ENCODE measurements at regions not wholly inside any gene's neighbourhood (a gene's known extent, or its start where the extent isn't known, plus 50 kb on each side); places are given as distances from the start of the nearest gene placed in this dataset.

- BruUV-seq (replicated peaks): no TSS peak
- H3K4me1 ChIP-seq (ENCODE audit: insufficient read depth, low read length, poor library complexity, severe bottlenecking): no peaks in the 10 kb centered on the region
- H3K9me3 ChIP-seq (ENCODE audit: low read depth, low read length, poor library complexity, severe bottlenecking): no peaks in the 10 kb centered on the region
- no peaks in the 10 kb centered on the region for H3K36me3 ChIP-seq (ENCODE audit: insufficient read depth, low read length, poor library complexity, severe bottlenecking)
- intact Hi-C loops (cut with micrococcal nuclease; ENCODE audit: unreplicated experiment): no loop called here
- H3K27ac ChIP-seq (ENCODE audit: low read depth, low read length, poor library complexity, severe bottlenecking): no peak overlapping the region
- TF ChIP-seq CTCF (conservative IDR thresholded peaks at IDR 0.05; ENCODE audit: low read depth, low read length) (no peak), EZH2 (IDR thresholded peaks at IDR 0.05; ENCODE audit: borderline replicate concordance, low read depth, low read length, poor library complexity, severe bottlenecking) (no peak)
- CTCF ChIA-PET: interaction anchor here (0.6 kb wide), 1 partner anchor 147 kb away, joined by 3 read pairs; no protein-coding TSS in a partner anchor
- peaks cover 17% of the 10 kb centered on the region for H3K27me3 ChIP-seq (replicated peaks; ENCODE audit: insufficient read depth, low read depth, low read length, poor library complexity)
- no peak overlapping the region for H3K4me3 ChIP-seq (ENCODE audit: low read depth, low read length, poor library complexity, severe bottlenecking)
- POLR2A ChIA-PET (ENCODE audit: low non-redundant PET): no interaction called here
- no peak for DNase-seq (ENCODE audit: low spot score)
Measured at GRCh38 chr5:6190838-6191237, 187.5 kb downstream of the MED10 start.

GRCh38 chr5:6188976-6189375 lies 189.4 kb downstream of the MED10 start:
- Histone ChIP-seq H3K36me3 (ENCODE audit: insufficient read depth, low read length, poor library complexity, severe bottlenecking) (no peaks in the 10 kb centered on the region), H3K27me3 (replicated peaks; ENCODE audit: insufficient read depth, low read depth, low read length, poor library complexity) (peaks cover 17% of the 10 kb centered on the region), H3K4me1 (ENCODE audit: insufficient read depth, low read length, poor library complexity, severe bottlenecking) (no peaks in the 10 kb centered on the region), H3K27ac (ENCODE audit: low read depth, low read length, poor library complexity, severe bottlenecking) (no peak overlapping the region), H3K4me3 (ENCODE audit: low read depth, low read length, poor library complexity, severe bottlenecking) (no peak overlapping the region), H3K9me3 (ENCODE audit: low read depth, low read length, poor library complexity, severe bottlenecking) (no peaks in the 10 kb centered on the region)
- TF ChIP-seq CTCF (conservative IDR thresholded peaks at IDR 0.05; ENCODE audit: low read depth, low read length) (no peak), EZH2 (IDR thresholded peaks at IDR 0.05; ENCODE audit: borderline replicate concordance, low read depth, low read length, poor library complexity, severe bottlenecking) (no peak)
- BruUV-seq (replicated peaks): no TSS peak
- intact Hi-C loops (cut with micrococcal nuclease; ENCODE audit: unreplicated experiment): no loop called here
- DNase-seq (ENCODE audit: low spot score): no peak
- POLR2A ChIA-PET (ENCODE audit: low non-redundant PET): no interaction called here
- CTCF ChIA-PET: no interaction called here

- ChIA-PET CTCF (no interaction called here), POLR2A (ENCODE audit: low non-redundant PET) (no interaction called here)
- Histone ChIP-seq H3K9me3 (ENCODE audit: low read depth, low read length, poor library complexity, severe bottlenecking) (no peaks in the 10 kb centered on the region), H3K27ac (ENCODE audit: low read depth, low read length, poor library complexity, severe bottlenecking) (no peak overlapping the region), H3K36me3 (ENCODE audit: insufficient read depth, low read length, poor library complexity, severe bottlenecking) (no peaks in the 10 kb centered on the region), H3K27me3 (replicated peaks; ENCODE audit: insufficient read depth, low read depth, low read length, poor library complexity) (peaks cover 13% of the 10 kb centered on the region), H3K4me3 (ENCODE audit: low read depth, low read length, poor library complexity, severe bottlenecking) (no peak overlapping the region), H3K4me1 (ENCODE audit: insufficient read depth, low read length, poor library complexity, severe bottlenecking) (no peaks in the 10 kb centered on the region)
- TF ChIP-seq CTCF (conservative IDR thresholded peaks at IDR 0.05; ENCODE audit: low read depth, low read length) (no peak), EZH2 (IDR thresholded peaks at IDR 0.05; ENCODE audit: borderline replicate concordance, low read depth, low read length, poor library complexity, severe bottlenecking) (no peak)
- intact Hi-C loops (cut with micrococcal nuclease; ENCODE audit: unreplicated experiment): no loop called here
- no peak for DNase-seq (ENCODE audit: low spot score)
- BruUV-seq (replicated peaks): no TSS peak
Measured at GRCh38 chr5:6188344-6188743, 190.0 kb downstream of the MED10 start.
